PC-9 (cell line): ENCODE measurements at regions not wholly inside any gene's neighbourhood (a gene's known extent, or its start where the extent isn't known, plus 50 kb on each side); places are given as distances from the start of the nearest gene placed in this dataset.

Experiments used
- EZH2 ChIP-seq: fragments of 200-600 bp; sonication (generic); IDR thresholded peaks from 2 replicates; pipeline ENCODE4 v1.8.0; 2017; ENCODE audit warnings: antibody characterized with exemption, low read depth
- TF ChIP-seq, protein P1 (sequence below): fragments of 200-600 bp; sonication (generic); conservative IDR thresholded peaks from 2 replicates; pipeline ENCODE4 v1.6.1; 2017; ENCODE audit warnings: mixed run types, antibody characterized with exemption, mild to moderate bottlenecking, moderate library complexity

- TF ChIP-seq, protein P1, sequence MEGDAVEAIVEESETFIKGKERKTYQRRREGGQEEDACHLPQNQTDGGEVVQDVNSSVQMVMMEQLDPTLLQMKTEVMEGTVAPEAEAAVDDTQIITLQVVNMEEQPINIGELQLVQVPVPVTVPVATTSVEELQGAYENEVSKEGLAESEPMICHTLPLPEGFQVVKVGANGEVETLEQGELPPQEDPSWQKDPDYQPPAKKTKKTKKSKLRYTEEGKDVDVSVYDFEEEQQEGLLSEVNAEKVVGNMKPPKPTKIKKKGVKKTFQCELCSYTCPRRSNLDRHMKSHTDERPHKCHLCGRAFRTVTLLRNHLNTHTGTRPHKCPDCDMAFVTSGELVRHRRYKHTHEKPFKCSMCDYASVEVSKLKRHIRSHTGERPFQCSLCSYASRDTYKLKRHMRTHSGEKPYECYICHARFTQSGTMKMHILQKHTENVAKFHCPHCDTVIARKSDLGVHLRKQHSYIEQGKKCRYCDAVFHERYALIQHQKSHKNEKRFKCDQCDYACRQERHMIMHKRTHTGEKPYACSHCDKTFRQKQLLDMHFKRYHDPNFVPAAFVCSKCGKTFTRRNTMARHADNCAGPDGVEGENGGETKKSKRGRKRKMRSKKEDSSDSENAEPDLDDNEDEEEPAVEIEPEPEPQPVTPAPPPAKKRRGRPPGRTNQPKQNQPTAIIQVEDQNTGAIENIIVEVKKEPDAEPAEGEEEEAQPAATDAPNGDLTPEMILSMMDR: no peak
- no peak for TF ChIP-seq EZH2
Observed at GRCh38 chr15:70465812-70466211, 297.5 kb downstream of the UACA start.
